ENCODE measurements at regions not wholly inside any gene's neighbourhood (a gene's known extent, or its start where the extent isn't known, plus 50 kb on each side); places are given as distances from the start of the nearest gene placed in this dataset.

DNA sequence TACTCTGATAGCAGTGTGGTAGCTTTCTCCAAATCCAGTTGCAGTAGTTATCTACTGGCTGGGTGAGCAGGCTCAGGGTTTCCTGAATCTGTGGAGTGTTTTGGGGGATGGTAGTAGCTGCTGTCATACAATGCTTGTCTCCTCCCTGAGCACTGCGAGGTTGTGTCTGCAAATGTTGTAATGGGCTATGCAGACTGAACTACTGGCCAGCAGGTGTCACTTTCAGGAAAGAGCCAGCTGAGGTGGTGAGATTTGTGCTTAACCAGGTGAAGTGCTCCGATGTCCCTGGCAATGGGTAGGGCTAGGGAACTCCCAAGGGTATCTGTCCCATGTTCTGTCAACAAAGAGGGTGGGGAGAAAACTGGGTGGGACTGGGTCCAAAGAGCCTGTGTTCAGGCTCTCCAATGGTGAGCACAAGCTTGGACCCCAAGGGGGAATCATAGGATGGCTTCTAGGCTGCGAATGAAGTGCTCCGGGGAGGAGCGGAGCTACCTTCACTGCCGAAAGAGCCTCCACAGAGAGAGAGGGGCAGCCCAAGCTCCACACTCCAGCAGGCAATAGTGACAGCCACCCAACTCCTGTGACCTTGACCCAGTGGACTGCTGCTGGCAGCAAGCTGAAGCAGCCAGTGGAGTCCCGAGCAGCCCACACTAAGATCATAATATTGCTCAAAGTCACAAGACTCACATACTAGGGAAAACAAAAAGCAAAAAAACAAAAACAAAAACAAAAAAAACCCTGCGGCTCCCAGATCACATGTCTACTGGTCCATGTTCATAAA lies 1324.0 kb upstream of the USP15 start:
- TF ChIP-seq EP300 (IDR thresholded peaks at IDR 0.05; ENCODE audit: borderline replicate concordance in 1 of 2, low read depth in 2 of 2, low read length in 2 of 2): no peak
- TF ChIP-seq CTBP2 (IDR thresholded peaks at IDR 0.05; ENCODE audit: borderline replicate concordance, insufficient read depth, insufficient read length, low read length): no peak
- TF ChIP-seq, protein P1, sequence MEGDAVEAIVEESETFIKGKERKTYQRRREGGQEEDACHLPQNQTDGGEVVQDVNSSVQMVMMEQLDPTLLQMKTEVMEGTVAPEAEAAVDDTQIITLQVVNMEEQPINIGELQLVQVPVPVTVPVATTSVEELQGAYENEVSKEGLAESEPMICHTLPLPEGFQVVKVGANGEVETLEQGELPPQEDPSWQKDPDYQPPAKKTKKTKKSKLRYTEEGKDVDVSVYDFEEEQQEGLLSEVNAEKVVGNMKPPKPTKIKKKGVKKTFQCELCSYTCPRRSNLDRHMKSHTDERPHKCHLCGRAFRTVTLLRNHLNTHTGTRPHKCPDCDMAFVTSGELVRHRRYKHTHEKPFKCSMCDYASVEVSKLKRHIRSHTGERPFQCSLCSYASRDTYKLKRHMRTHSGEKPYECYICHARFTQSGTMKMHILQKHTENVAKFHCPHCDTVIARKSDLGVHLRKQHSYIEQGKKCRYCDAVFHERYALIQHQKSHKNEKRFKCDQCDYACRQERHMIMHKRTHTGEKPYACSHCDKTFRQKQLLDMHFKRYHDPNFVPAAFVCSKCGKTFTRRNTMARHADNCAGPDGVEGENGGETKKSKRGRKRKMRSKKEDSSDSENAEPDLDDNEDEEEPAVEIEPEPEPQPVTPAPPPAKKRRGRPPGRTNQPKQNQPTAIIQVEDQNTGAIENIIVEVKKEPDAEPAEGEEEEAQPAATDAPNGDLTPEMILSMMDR (IDR thresholded peaks at IDR 0.05; ENCODE audit: control extremely low read depth in 1 of 3, insufficient read depth in 1 of 3, low read depth in 1 of 3, low read length in 3 of 3): peak; percentile 17 to 61 (median 21); a peak in 3 of 4 replicates
- no peak for TF ChIP-seq ZNF274 (IDR thresholded peaks at IDR 0.05; ENCODE audit: borderline replicate concordance, extremely low read depth, low read length)
- TF ChIP-seq, protein P2, sequence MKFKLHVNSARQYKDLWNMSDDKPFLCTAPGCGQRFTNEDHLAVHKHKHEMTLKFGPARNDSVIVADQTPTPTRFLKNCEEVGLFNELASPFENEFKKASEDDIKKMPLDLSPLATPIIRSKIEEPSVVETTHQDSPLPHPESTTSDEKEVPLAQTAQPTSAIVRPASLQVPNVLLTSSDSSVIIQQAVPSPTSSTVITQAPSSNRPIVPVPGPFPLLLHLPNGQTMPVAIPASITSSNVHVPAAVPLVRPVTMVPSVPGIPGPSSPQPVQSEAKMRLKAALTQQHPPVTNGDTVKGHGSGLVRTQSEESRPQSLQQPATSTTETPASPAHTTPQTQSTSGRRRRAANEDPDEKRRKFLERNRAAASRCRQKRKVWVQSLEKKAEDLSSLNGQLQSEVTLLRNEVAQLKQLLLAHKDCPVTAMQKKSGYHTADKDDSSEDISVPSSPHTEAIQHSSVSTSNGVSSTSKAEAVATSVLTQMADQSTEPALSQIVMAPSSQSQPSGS (IDR thresholded peaks at IDR 0.05; ENCODE audit: low read length): no peak
